ENCODE measurements at regions not wholly inside any gene's neighbourhood (a gene's known extent, or its start where the extent isn't known, plus 50 kb on each side); places are given as distances from the start of the nearest gene placed in this dataset.

GRCh38 chr5:116650544-116650943 lies 75.9 kb upstream of the SEMA6A start:
- DNase-seq: no peak

- DNase-seq: no peak
Observed at GRCh38 chr5:116646611-116647289, 72.1 kb upstream of the SEMA6A start.

GRCh38 chr5:116645627-116646026 lies 71.0 kb upstream of the SEMA6A start:
- no peak for DNase-seq

- DNase-seq: no peak
Observed at GRCh38 chr5:116640236-116640635, 65.6 kb upstream of the SEMA6A start.

- DNase-seq: no peak
Observed at GRCh38 chr5:116637149-116637740, 62.6 kb upstream of the SEMA6A start.

- no peak for DNase-seq
Observed at GRCh38 chr5:116632890-116633289, 58.3 kb upstream of the SEMA6A start.

- no peak for DNase-seq
Observed at GRCh38 chr5:116631147-116631546, 56.5 kb upstream of the SEMA6A start.

GRCh38 chr5:116629168-116629567 lies 54.5 kb upstream of the SEMA6A start:
- no peak for DNase-seq

GRCh38 chr5:116626945-116627679 lies 52.5 kb upstream of the SEMA6A start:
- DNase-seq: no peak

GRCh38 chr5:116626272-116626723 lies 51.7 kb upstream of the SEMA6A start:
- no peak for DNase-seq
